Activated T-cell treated with anti-CD3 and anti-CD28 coated beads for 1 hour (primary cell): ENCODE measurements at regions not wholly inside any gene's neighbourhood (a gene's known extent, or its start where the extent isn't known, plus 50 kb on each side); places are given as distances from the start of the nearest gene placed in this dataset.

Experiments used
- DNase-seq: peaks from one replicate; pipeline ENCODE4 v3.0.0-alpha.2; 2020; ENCODE audit warnings: low read depth

DNA sequence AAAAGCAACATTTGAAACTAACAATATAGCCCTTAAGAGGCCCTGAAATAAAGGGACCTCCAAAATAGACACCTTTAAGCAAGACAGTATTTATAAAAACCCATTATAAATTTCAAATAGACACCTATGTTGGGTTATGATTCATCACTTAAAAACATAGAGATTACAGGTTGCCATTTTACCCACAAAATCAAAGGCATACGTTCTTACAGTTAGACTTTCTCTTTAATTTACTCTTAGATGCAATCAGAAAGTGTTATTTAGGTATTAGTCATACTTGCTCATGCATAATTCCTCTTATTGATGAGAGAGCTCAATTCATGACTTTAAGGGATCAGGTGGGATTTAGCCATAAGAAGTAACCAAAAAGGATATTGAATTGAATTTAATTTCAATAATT, 51.5 kb upstream of the TMEM200A start:
- DNase-seq: no peak

DNA sequence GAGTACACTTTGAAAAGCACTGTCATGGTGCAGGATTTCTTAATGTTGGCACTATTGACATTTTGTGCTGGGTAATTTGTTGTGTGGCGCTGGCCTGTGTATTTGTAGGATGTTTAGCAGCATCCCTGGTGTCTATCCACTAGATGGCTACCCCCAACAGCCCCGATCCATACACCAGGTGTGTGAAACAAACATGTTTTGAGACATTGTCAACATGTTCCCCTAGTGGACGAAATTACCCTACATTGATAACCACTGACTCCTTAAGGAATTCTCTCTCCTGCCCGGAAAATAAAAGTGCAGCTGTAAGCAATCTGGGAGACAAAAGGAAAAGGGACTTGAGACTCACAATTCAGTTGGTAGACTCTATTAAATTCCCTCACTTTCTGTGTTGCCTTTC, 52.6 kb upstream of the TMEM200A start:
- DNase-seq: no peak

DNA sequence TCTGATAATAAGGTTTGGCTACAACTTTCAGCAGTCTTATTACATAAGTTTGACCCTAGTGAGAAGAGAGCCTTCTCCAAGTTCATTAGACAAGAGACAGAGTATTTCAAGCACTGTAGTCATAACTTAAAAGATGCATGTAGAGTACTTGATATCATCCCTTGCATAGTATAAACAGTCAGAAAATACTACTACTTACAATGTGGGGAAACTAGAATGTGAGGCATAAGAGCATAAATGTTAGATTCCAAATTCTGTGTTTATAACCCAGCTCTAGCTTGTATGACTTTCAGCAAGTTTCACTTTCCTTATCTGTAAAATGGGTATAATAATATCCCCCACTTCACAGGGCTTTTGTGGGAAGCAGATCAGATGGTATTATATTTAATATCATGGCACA, 56.8 kb upstream of the TMEM200A start:
- DNase-seq: no peak

DNA sequence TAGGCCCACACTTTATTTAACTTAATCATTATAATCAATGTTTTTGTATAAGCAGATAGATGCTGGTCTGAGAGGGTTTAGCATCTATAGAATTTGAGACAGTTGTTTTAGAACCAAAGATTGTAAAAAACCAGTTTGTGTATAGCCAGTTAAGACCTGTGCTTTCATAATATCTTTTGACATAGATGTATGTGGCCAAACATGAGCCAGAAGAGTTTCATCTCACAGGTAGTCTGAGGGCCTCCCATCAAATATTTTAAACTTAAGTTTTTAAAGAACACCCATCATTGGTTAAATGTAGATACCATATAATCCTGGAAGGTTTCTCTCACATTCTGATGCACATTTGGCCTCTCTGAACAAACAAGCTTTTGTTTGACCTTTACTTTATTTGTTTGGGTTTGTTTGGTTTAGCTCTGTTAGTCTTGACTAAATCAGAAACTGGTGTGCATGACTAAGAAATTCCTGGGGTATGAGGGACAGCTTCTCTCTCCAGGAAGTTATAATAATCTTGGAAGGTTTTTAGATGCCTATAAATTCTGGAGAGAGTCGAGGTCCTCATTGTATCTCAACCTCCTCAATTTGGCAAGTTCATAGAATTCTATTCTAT, 58.0 kb upstream of the TMEM200A start:
- DNase-seq: no peak

DNA sequence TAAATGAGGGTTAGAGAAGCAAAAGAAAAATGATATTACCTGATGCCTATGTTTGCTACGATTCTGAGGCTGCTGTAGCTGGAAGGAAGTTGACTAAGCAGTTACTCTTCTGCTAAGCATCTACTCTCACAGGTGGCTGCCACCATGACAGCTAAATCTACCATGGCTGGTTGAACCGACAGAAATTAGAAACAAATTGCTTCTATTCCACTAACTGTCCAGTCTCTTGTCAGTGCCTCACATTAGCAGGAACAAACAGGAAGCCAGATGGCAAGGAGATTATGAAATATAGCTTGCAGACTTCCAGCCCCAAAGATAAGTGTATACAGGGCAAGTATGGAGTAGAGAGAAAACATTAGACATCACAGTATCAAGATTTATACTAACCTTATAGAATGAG, 59.4 kb upstream of the TMEM200A start:
- no peak for DNase-seq

DNA sequence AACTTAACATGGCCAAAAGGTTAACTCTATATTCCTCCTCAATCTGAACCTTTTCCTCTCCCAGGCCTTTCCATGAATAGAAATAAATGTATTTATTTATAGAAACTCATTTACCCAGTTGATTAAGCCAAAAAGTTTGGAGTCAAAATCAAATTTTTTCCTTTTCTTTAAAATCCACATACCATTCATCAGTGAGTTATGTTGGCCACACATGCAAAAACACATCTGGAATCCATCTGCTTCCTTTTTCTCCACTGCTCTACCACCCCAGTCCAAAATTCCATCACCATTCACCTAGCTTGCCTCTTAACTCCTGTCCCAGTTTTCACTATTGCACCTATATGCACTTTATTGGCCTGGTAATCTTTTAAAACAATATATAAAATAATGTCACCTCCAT, 62.4 kb upstream of the TMEM200A start:
- DNase-seq: no peak

DNA sequence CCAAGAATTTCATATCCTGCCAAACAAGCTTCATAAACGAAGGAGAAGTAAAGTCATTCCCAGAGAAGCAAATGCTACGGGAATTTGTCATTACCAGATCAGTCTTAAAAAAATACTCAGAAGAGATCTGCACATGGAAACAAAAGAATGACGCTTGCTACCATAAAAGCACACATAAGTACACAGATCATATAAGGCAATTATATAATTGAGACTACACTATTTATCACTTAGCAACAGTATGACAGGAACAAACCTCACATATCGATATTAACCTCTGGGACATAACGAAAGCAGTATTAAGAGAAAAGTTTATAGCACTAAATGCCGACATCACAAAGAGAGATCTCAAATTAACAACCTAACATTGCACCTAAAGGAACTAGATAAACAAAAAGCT, 67.6 kb upstream of the TMEM200A start:
- DNase-seq: no peak

DNA sequence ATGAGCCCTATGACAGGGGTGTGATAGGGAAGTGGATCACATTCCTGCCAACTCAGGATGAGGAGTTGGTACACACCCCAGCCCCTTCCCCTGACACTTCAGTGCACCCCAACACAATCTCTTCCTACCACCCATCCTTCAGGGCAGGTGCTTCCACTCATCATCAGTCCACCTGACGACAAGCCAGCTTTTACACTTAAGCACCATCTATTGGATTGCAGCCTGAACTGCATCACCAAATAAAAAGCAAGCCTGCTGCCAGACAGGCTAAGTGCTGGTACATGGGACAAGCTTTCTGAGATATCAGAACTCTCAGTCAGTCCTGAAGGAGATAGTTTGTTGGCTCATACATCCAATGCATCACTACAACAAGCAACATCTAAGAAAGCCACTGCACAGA, 69.0 kb upstream of the TMEM200A start:
- DNase-seq: no peak

DNA sequence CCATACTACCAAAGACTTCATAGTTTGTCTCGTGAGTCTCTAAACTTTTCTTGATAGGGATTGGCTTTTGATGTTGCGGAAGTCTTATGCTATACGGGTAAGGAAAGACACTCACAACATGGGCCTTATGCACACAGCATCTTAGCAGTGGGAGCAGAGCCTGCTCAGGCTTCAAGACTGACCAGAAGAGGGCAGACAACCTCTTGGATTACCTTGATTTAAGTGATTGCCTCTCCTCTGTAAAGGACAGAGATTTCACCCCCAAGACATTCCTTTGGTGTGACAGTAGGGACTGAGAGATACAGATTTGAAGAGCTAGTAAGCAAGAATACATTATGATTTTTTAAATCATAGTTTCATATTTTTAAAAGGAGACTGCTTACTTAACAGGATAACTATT, 71.0 kb upstream of the SAMD3 start:
- DNase-seq: peak; percentile 9

DNA sequence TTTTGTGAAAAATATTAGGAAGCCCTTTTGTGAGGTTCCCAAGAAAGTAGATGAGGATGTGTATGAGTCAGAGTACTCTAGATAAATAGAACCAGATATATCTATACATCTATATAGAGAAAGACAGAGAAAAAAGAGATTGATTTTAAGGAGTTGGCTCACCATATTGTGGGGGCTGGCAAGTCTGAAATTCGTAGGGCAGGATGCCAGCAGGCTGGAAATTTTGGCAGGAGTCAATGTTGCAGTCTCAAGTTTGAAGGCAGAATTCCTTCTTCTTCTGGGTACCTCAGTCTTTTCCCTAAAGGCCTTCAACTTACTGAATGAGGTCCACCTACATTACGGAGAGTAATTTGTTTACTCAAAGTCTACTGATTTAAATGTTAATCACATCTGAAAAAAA, 65.3 kb upstream of the SAMD3 start:
- DNase-seq: no peak

DNA sequence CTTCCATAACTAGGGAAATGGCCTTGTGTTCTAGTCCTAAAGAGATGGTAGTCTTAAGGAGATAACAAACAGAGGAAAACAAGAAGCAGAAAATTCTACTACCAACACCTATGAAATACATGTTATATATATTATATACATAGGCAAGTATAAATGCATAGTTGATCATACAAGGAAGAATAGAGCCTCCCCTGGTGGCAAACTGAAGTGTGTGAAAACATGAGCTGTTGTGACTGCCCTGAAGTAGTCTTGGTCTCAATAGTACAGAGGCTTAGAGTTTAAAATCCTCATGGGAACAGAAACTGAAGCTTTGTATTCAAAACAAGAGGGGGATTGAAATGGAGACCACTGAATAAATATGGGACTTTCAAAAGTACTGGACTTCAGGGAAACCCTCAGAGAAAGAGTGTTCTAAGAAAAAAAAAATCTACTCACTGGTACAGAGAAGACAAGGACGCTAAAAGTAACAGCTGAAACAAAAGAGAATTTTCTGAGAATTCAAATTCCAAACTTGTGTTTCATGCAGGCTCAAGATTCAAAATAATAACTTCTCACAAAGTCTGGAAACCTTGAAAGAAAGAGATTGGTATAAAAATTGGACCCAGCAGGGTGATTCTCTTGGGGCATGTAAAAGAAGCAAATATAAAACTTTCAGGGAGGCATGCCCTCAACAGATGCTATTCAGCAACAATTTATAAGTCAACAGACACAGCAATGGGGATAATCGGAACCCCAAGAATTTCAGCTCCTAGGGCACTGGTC, 59.7 kb upstream of the SAMD3 start:
- no peak for DNase-seq

DNA sequence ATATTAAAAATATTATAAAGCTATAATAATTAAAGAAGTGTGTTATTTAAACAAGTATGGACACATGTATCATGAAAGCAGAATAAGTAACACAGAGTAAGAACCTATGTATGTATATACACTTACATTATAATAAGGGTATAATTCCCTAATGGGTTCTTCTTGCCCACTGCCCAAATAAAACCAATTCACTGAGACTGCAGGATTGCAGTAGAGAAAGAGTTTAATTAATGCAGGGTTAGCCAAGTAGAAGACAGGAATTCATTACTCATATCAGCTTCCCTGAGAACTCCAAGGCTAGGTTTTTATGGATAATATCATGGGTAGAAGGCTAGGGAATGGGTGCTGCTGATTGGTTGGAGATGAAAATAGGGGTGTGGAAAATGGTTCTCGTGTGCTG, 53.8 kb upstream of the SAMD3 start:
- DNase-seq: no peak

DNA sequence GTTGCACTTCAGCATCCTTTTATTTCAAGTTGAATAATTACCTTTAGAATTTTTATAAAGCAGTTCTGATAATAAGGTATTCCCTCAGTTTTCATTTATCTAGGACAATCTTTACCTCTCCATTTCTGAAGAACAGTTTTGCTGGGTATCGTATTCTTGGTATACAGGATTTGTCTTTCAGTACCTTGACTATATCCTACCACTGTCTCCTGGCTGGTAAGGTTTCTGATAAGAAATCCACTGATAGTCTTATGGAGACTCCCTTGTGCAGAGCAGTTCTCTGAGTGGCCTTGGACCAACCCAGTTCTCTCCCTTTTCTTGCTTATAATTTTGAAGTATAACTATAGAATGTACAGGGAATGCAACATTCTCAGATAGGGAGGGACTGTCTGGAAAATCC, 51.3 kb upstream of the SAMD3 start:
- no peak for DNase-seq
